ENCODE measurements at regions not wholly inside any gene's neighbourhood (a gene's known extent, or its start where the extent isn't known, plus 50 kb on each side); places are given as distances from the start of the nearest gene placed in this dataset.

DNA sequence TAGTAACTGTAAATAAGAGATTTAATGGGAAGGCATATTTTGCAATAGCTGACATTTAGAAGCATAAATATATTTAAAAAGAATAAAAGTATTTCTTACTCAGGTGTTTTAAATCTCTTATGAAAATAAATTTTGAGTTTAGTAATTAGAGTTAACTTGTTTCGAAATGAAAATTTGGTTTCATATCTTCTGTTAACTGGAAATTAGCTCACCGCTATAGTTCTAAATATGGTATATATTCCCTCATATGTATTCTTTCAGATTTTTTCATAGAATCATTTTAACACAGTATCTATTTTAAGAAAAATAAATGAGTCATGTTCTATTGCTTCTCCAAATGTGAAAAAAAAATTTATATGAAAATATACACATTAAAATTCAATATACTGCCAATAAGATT is 434.1 kb downstream of the DTWD2 start:
- Histone ChIP-seq H3K4me1 (ENCODE audit: insufficient read depth, low read length) (no peaks in the 10 kb centered on the region), H4K5ac (ENCODE audit: insufficient read length, low read depth, low read length) (no peak overlapping the region), H2BK5ac (ENCODE audit: insufficient read length, low read length) (no peak overlapping the region), H2BK12ac (ENCODE audit: insufficient read length, low read depth, low read length) (no peak overlapping the region), H3K56ac (ENCODE audit: insufficient read length, low read depth, low read length) (no peak overlapping the region), H3K23me2 (ENCODE audit: insufficient read length, low read depth, low read length, poor library complexity, severe bottlenecking) (no peaks in the 10 kb centered on the region), H4K91ac (ENCODE audit: insufficient read length, low read depth, low read length) (no peak overlapping the region), H2AK5ac (ENCODE audit: insufficient read length, low read length) (no peak overlapping the region), H2BK20ac (ENCODE audit: low read depth, low read length, poor library complexity, severe bottlenecking) (no peak overlapping the region), H3K27ac (ENCODE audit: insufficient read length, low read depth, low read length) (no peak overlapping the region), H4K20me1 (ENCODE audit: control insufficient read depth, insufficient read depth, insufficient read length) (no peaks in the 10 kb centered on the region), H2BK120ac (ENCODE audit: low read depth, low read length, poor library complexity, severe bottlenecking) (no peak overlapping the region), H3K14ac (ENCODE audit: insufficient read depth, low read length) (no peak overlapping the region), H2BK15ac (ENCODE audit: low read depth, low read length) (no peak overlapping the region), H3T11ph (ENCODE audit: low read length) (no peak overlapping the region), H3K9ac (ENCODE audit: extremely low read depth, insufficient read length, low read length) (no peak overlapping the region), H3K4me2 (ENCODE audit: insufficient read depth, insufficient read length, low read length) (no peak overlapping the region), H3K79me1 (ENCODE audit: insufficient read depth, low read depth, low read length, poor library complexity, severe bottlenecking) (no peaks in the 10 kb centered on the region), H3K27me3 (ENCODE audit: insufficient read depth, low read length) (no peaks in the 10 kb centered on the region), H2AFZ (ENCODE audit: low read length) (no peak overlapping the region), H3K79me2 (ENCODE audit: insufficient read depth, low read length) (no peaks in the 10 kb centered on the region), H4K8ac (replicated peaks; ENCODE audit: insufficient read length, low read depth, low read length) (no peak overlapping the region), H3K4ac (ENCODE audit: low read depth, low read length) (no peak overlapping the region), H3K23ac (ENCODE audit: insufficient read length, low read depth, low read length) (no peak overlapping the region), H3K18ac (ENCODE audit: insufficient read length, low read depth, low read length) (no peak overlapping the region), H3K9me3 (ENCODE audit: control insufficient read depth, low read depth, low read length) (no peaks in the 10 kb centered on the region)
- no peak for DNase-seq
- Mint-ChIP-seq H3K4me1 (peaks cover 6 to 8% of the 10 kb centered on the region in 2 experiments; a peak in 3 of 4 replicates), H3K27ac (no peak overlapping the region), H3K9me3 (no peaks in the 10 kb centered on the region), H3K36me3 (ENCODE audit: insufficient read depth in 1 of 3, low read depth in 3 of 3) (no peaks in the 10 kb centered on the region), H3K27me3 (ENCODE audit: low read depth) (no peaks in the 10 kb centered on the region), H3K4me3 (no peak overlapping the region)
- 100% methylated on average over 1 of the region's 2 CpGs for WGBS (ENCODE audit: extremely low coverage, insufficient read length, low lambda C conversion rate)
- TF ChIP-seq, protein P1, sequence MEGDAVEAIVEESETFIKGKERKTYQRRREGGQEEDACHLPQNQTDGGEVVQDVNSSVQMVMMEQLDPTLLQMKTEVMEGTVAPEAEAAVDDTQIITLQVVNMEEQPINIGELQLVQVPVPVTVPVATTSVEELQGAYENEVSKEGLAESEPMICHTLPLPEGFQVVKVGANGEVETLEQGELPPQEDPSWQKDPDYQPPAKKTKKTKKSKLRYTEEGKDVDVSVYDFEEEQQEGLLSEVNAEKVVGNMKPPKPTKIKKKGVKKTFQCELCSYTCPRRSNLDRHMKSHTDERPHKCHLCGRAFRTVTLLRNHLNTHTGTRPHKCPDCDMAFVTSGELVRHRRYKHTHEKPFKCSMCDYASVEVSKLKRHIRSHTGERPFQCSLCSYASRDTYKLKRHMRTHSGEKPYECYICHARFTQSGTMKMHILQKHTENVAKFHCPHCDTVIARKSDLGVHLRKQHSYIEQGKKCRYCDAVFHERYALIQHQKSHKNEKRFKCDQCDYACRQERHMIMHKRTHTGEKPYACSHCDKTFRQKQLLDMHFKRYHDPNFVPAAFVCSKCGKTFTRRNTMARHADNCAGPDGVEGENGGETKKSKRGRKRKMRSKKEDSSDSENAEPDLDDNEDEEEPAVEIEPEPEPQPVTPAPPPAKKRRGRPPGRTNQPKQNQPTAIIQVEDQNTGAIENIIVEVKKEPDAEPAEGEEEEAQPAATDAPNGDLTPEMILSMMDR (conservative IDR thresholded peaks at IDR 0.05) = no peak
